ENCODE measurements at regions not wholly inside any gene's neighbourhood (a gene's known extent, or its start where the extent isn't known, plus 50 kb on each side); places are given as distances from the start of the nearest gene placed in this dataset.

GRCh38 chr18:10100196-10100595 is 186.4 kb downstream of the VAPA start:
- TF ChIP-seq NANOG (IDR thresholded peaks at IDR 0.05; ENCODE audit: borderline replicate concordance): no peak
- TF ChIP-seq POLR2AphosphoS5 (IDR thresholded peaks at IDR 0.05; ENCODE audit: low read depth): no peak
- H3K4me3 ChIP-seq: no peak overlapping the region
- H3F3A ChIP-seq (replicated peaks; ENCODE audit: low read depth): no peaks in the 10 kb centered on the region
- Mint-ChIP-seq H3K27me3 (ENCODE audit: insufficient read depth, low read depth, poor library complexity) (peaks cover 4% of the 10 kb centered on the region), H3K27ac (no peak overlapping the region), H3K4me3 (no peak overlapping the region), H3K4me1 (peaks cover 29% of the 10 kb centered on the region), H3K36me3 (ENCODE audit: low read depth) (peaks cover 7% of the 10 kb centered on the region), H3K9me3 (peaks cover 6% of the 10 kb centered on the region)
- DNase-seq (ENCODE audit: low spot score) (no peak), ATAC-seq (no peak)
- peaks cover 7% of the 10 kb centered on the region; the same call in 1 of the 2 replicates for H3K36me3 ChIP-seq (ENCODE audit: insufficient read depth)
- no peak overlapping the region for H3K27ac ChIP-seq (ENCODE audit: low read depth)
- H2AFZ ChIP-seq: peak overlapping the region; percentile 30
- H3K79me2 ChIP-seq (replicated peaks; ENCODE audit: insufficient read depth): no peaks in the 10 kb centered on the region
- H3K4me2 ChIP-seq: no peak overlapping the region
- no peaks in the 10 kb centered on the region for H3K27me3 ChIP-seq (ENCODE audit: insufficient read depth)
- peaks cover 10% of the 10 kb centered on the region; the same call in 1 of the 2 replicates for H3K9me2 ChIP-seq (ENCODE audit: insufficient read depth)
- no peaks in the 10 kb centered on the region for H4K20me1 ChIP-seq (replicated peaks; ENCODE audit: insufficient read depth)
- peaks cover 11% of the 10 kb centered on the region for H3K4me1 ChIP-seq (ENCODE audit: insufficient read depth)

DNA sequence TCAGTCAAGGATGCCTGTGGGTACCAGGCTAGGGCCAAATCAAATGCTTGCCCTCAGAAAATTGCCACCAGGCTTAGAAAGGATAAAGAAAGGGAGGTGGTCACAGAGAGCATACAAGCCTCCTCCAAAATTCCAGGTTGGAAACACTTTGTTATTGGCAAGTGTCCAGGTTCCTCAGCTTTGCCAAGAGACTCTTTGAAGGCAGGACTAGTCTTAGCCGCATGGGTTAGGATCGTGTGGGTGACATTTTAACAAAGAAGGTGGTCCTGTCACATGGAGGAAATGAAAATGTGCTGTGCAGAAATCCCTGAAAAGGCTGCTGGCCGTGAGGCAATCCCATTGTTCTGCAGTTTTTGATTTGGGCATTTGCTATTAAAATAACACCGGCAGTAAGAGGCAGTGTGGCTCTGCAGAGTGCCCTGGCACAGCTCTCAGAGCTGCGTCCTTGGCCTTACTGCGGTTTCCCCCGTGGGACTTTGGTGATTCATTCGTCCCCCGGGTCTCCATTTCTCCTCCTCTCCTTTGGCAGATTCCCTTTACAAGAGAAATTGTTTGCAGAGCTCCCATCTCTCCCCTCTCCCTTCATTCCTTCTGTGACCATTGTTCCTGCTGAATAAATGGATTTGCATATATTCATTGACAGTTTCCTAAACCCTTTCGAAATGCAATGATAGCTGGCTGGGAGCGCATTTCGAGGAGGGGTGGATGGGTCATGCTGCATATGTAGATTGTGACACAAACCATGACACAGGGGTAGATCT is 187.3 kb downstream of the VAPA start:
- DNase-seq (ENCODE audit: low spot score): peak; percentile 27
- TF ChIP-seq STAT1 (IDR thresholded peaks at IDR 0.05; ENCODE audit: unreplicated experiment): no peak
- TF ChIP-seq EZH2 (IDR thresholded peaks at IDR 0.05; ENCODE audit: low read depth, unreplicated experiment): no peak
- no peak for TF ChIP-seq POLR2AphosphoS5 (IDR thresholded peaks at IDR 0.05; ENCODE audit: low read depth)
- TF ChIP-seq, protein P1, sequence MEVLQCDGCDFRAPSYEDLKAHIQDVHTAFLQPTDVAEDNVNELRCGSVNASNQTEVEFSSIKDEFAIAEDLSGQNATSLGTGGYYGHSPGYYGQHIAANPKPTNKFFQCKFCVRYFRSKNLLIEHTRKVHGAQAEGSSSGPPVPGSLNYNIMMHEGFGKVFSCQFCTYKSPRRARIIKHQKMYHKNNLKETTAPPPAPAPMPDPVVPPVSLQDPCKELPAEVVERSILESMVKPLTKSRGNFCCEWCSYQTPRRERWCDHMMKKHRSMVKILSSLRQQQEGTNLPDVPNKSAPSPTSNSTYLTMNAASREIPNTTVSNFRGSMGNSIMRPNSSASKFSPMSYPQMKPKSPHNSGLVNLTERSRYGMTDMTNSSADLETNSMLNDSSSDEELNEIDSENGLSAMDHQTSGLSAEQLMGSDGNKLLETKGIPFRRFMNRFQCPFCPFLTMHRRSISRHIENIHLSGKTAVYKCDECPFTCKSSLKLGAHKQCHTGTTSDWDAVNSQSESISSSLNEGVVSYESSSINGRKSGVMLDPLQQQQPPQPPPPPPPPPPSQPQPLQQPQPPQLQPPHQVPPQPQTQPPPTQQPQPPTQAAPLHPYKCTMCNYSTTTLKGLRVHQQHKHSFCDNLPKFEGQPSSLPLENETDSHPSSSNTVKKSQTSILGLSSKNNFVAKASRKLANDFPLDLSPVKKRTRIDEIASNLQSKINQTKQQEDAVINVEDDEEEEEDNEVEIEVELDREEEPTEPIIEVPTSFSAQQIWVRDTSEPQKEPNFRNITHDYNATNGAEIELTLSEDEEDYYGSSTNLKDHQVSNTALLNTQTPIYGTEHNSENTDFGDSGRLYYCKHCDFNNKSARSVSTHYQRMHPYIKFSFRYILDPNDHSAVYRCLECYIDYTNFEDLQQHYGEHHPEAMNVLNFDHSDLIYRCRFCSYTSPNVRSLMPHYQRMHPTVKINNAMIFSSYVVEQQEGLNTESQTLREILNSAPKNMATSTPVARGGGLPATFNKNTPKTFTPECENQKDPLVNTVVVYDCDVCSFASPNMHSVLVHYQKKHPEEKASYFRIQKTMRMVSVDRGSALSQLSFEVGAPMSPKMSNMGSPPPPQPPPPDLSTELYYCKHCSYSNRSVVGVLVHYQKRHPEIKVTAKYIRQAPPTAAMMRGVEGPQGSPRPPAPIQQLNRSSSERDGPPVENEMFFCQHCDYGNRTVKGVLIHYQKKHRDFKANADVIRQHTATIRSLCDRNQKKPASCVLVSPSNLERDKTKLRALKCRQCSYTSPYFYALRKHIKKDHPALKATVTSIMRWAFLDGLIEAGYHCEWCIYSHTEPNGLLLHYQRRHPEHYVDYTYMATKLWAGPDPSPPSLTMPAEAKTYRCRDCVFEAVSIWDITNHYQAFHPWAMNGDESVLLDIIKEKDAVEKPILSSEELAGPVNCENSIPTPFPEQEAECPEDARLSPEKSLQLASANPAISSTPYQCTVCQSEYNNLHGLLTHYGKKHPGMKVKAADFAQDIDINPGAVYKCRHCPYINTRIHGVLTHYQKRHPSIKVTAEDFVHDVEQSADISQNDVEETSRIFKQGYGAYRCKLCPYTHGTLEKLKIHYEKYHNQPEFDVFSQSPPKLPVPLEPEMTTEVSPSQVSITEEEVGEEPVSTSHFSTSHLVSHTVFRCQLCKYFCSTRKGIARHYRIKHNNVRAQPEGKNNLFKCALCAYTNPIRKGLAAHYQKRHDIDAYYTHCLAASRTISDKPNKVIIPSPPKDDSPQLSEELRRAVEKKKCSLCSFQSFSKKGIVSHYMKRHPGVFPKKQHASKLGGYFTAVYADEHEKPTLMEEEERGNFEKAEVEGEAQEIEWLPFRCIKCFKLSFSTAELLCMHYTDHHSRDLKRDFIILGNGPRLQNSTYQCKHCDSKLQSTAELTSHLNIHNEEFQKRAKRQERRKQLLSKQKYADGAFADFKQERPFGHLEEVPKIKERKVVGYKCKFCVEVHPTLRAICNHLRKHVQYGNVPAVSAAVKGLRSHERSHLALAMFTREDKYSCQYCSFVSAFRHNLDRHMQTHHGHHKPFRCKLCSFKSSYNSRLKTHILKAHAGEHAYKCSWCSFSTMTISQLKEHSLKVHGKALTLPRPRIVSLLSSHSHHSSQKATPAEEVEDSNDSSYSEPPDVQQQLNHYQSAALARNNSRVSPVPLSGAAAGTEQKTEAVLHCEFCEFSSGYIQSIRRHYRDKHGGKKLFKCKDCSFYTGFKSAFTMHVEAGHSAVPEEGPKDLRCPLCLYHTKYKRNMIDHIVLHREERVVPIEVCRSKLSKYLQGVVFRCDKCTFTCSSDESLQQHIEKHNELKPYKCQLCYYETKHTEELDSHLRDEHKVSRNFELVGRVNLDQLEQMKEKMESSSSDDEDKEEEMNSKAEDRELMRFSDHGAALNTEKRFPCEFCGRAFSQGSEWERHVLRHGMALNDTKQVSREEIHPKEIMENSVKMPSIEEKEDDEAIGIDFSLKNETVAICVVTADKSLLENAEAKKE (CRISPR knock-in tag; IDR thresholded peaks at IDR 0.05): no peak
- 0 out of 2 replicates have a peak, but pooled peaks have one; percentile 16 for TF ChIP-seq CREB1 (CRISPR knock-in tag; IDR thresholded peaks at IDR 0.05; ENCODE audit: low read depth)
- TF ChIP-seq JUNB (IDR thresholded peaks at IDR 0.05; ENCODE audit: unreplicated experiment): no peak
- Mint-ChIP-seq H3K4me1 (peaks cover 29% of the 10 kb centered on the region), H3K9me3 (peaks cover 16% of the 10 kb centered on the region), H3K36me3 (ENCODE audit: low read depth) (peaks cover 17% of the 10 kb centered on the region), H3K27me3 (ENCODE audit: insufficient read depth, low read depth, poor library complexity) (peaks cover 4% of the 10 kb centered on the region), H3K4me3 (peak overlapping the region; percentile 44), H3K27ac (peak overlapping the region; percentile 91)
- H3K4me1 ChIP-seq (ENCODE audit: insufficient read depth): peaks cover 11% of the 10 kb centered on the region
- H2AFZ ChIP-seq: peak overlapping the region; percentile 30
- no peaks in the 10 kb centered on the region for H3K79me2 ChIP-seq (replicated peaks; ENCODE audit: insufficient read depth)
- no peaks in the 10 kb centered on the region for H3F3A ChIP-seq (replicated peaks; ENCODE audit: low read depth)
- peak; percentile 84 for ATAC-seq
- H3K27me3 ChIP-seq (ENCODE audit: insufficient read depth): no peaks in the 10 kb centered on the region
- H3K4me2 ChIP-seq: peak overlapping the region; percentile 34
- H3K9me2 ChIP-seq (ENCODE audit: insufficient read depth): peaks cover 6% of the 10 kb centered on the region; the same call in 1 of the 2 replicates
- no peak overlapping the region for H3K27ac ChIP-seq (ENCODE audit: low read depth)
- H4K20me1 ChIP-seq (replicated peaks; ENCODE audit: insufficient read depth): no peaks in the 10 kb centered on the region
- peaks cover 10% of the 10 kb centered on the region; the same call in 1 of the 2 replicates for H3K36me3 ChIP-seq (ENCODE audit: insufficient read depth)
- no peak overlapping the region for H3K4me3 ChIP-seq
